ENCODE measurements at regions not wholly inside any gene's neighbourhood (a gene's known extent, or its start where the extent isn't known, plus 50 kb on each side); places are given as distances from the start of the nearest gene placed in this dataset.

GRCh38 chr5:113846941-113847340 lies 333.4 kb downstream of the YTHDC2 start:
- TF ChIP-seq CTCF (IDR thresholded peaks at IDR 0.05) (no peak), POLR2AphosphoS5 (IDR thresholded peaks at IDR 0.05; ENCODE audit: low read depth, low read length) (no peak), SIN3A (IDR thresholded peaks at IDR 0.05; ENCODE audit: borderline replicate concordance, insufficient read depth, low read depth, low read length) (no peak)

All from Panc1 (cell line).